ENCODE measurements at regions not wholly inside any gene's neighbourhood (a gene's known extent, or its start where the extent isn't known, plus 50 kb on each side); places are given as distances from the start of the nearest gene placed in this dataset.

DNA sequence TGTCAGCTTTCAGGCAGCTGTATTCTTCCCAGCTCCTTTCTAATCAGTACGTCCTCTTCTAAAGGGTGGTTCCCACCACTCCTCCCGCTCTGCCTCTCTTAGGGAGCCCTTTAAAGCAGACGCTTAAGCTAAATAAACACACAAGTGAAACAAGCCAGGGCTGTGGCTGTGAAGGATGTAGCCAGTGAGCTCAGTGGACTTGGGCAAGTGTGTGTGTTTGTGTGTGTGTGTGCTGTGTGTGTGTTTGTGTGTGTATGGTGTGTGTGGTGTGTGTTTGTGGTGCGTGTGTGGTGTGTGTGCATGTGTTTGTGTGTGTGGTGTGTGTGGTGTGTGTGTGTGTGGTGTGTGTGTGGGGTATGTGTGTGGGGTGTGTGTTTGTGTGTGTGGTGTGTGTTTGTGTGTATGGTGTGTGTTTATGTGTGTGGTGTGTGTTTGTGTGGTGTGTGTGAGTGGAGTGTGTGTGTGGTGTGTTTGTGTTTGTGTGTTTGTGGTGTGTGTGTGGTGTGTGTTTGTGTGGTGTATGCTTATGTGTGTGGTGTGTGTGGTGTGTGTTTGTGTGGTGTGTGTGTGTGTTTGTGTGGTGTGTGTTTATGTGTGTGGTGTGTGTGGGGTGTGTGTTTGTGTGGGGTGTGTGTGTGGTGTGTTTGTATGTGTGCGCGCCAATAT lies 283.3 kb downstream of the PTTG2 start (continued):
- TF ChIP-seq, protein P1, sequence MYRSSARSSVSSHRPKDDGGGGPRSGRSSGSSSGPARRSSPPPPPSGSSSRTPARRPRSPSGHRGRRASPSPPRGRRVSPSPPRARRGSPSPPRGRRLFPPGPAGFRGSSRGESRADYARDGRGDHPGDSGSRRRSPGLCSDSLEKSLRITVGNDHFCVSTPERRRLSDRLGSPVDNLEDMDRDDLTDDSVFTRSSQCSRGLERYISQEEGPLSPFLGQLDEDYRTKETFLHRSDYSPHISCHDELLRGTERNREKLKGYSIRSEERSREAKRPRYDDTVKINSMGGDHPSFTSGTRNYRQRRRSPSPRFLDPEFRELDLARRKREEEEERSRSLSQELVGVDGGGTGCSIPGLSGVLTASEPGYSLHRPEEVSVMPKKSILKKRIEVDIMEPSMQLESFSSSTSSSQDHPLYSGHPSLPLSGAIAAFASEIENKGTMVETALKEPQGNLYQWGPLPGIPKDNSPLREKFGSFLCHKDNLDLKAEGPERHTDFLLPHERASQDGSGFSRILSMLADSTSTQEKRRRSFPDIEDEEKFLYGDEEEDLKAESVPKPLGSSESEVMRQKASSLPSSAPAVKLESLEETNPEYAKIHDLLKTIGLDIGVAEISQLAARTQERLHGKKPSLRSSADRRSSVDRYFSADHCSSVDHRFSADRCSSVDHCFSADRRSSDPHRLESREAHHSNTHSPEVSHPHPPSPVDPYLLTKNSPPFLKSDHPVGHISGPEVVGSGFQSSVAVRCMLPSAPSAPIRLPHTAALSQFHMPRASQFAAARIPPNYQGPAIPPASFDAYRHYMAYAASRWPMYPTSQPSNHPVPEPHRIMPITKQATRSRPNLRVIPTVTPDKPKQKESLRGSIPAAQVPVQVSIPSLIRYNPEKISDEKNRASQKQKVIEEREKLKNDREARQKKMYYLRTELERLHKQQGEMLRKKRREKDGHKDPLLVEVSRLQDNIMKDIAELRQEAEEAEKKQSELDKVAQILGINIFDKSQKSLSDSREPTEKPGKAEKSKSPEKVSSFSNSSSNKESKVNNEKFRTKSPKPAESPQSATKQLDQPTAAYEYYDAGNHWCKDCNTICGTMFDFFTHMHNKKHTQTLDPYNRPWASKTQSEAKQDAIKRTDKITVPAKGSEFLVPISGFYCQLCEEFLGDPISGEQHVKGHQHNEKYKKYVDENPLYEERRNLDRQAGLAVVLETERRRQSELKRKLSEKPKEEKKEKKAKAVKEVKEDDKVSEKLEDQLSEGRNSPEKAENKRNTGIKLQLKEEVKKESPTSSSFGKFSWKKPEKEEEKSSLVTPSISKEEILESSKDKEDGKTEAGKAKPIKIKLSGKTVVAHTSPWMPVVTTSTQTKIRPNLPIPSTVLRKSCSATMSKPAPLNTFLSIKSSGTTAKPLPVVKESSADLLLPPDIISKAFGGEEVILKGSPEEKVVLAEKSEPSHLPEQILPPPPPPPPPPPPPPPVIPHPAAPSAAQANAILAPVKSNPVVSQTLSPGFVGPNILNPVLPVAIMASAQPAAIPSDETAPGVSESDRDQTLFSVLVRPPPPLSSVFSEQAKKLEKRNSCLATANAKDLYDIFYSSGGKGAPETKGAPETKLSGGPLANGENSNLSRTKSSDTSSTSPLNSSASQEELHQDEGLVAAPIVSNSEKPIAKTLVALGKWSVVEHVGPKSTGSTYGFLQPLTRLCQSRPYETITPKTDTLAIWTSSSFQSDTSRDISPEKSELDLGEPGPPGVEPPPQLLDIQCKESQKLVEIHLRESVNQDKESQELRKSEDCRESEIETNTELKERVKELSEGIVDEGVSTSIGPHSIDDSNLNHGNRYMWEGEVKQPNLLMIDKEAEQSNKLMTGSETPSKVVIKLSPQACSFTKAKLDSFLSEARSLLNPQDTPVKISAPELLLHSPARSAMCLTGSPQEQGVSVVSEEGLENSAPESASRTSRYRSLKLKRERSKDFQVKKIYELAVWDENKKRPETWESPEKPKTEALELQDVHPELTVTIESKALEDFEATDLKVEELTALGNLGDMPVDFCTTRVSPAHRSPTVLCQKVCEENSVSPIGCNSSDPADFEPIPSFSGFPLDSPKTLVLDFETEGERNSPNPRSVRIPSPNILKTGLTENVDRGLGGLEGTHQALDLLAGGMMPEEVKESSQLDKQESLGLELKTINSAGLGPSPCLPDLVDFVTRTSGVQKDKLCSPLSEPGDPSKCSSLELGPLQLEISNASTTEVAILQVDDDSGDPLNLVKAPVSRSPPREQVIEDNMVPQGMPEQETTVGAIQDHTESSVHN (IDR thresholded peaks at IDR 0.05; ENCODE audit: borderline replicate concordance in 1 of 2, low read depth in 1 of 2), result peak in 1 of 2 experiments; percentile 16; a peak in 1 of 4 replicates
- TF ChIP-seq ZBED1 (IDR thresholded peaks at IDR 0.05) (no peak), HLTF (IDR thresholded peaks at IDR 0.05) (peak; percentile 95), ZNF316 (IDR thresholded peaks at IDR 0.05) (no peak), GABPB2 (CRISPR knock-in tag; conservative IDR thresholded peaks at IDR 0.05) (peak; percentile 25; the same call in 1 of the 2 replicates), TCF7 (IDR thresholded peaks at IDR 0.05; ENCODE audit: borderline replicate concordance) (no peak), ZNF561 (CRISPR knock-in tag; conservative IDR thresholded peaks at IDR 0.05) (no peak), DPF2 (IDR thresholded peaks at IDR 0.05) (no peak; the same call in 1 of the 2 replicates), HDAC3 (IDR thresholded peaks at IDR 0.05; ENCODE audit: borderline replicate concordance, partially characterized antibody) (no peak), GTF2F1 (IDR thresholded peaks at IDR 0.05; ENCODE audit: low read depth, low read length) (no peak), ZNF384 (IDR thresholded peaks at IDR 0.05; ENCODE audit: low read depth, low read length) (no peak), RNF2 (IDR thresholded peaks at IDR 0.05) (no peak), HIVEP1 (CRISPR knock-in tag; IDR thresholded peaks at IDR 0.05) (no peak), RBM22 (IDR thresholded peaks at IDR 0.05; ENCODE audit: low read depth, low read length, poor library complexity, severe bottlenecking) (no peak), COPS2 (conservative IDR thresholded peaks at IDR 0.05) (no peak)
- TF ChIP-seq, protein P2, sequence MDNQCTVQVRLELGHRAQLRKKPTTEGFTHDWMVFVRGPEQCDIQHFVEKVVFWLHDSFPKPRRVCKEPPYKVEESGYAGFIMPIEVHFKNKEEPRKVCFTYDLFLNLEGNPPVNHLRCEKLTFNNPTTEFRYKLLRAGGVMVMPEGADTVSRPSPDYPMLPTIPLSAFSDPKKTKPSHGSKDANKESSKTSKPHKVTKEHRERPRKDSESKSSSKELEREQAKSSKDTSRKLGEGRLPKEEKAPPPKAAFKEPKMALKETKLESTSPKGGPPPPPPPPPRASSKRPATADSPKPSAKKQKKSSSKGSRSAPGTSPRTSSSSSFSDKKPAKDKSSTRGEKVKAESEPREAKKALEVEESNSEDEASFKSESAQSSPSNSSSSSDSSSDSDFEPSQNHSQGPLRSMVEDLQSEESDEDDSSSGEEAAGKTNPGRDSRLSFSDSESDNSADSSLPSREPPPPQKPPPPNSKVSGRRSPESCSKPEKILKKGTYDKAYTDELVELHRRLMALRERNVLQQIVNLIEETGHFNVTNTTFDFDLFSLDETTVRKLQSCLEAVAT (IDR thresholded peaks at IDR 0.05), result peak; percentile 90 to 91
- TF ChIP-seq, protein P3, sequence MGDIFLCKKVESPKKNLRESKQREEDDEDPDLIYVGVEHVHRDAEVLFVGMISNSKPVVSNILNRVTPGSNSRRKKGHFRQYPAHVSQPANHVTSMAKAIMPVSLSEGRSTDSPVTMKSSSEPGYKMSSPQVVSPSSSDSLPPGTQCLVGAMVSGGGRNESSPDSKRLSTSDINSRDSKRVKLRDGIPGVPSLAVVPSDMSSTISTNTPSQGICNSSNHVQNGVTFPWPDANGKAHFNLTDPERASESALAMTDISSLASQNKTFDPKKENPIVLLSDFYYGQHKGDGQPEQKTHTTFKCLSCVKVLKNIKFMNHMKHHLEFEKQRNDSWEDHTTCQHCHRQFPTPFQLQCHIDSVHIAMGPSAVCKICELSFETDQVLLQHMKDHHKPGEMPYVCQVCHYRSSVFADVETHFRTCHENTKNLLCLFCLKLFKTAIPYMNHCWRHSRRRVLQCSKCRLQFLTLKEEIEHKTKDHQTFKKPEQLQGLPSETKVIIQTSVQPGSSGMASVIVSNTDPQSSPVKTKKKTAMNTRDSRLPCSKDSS (IDR thresholded peaks at IDR 0.05; ENCODE audit: low read depth, partially characterized antibody), result peak; percentile 79
- TF ChIP-seq, protein P4, sequence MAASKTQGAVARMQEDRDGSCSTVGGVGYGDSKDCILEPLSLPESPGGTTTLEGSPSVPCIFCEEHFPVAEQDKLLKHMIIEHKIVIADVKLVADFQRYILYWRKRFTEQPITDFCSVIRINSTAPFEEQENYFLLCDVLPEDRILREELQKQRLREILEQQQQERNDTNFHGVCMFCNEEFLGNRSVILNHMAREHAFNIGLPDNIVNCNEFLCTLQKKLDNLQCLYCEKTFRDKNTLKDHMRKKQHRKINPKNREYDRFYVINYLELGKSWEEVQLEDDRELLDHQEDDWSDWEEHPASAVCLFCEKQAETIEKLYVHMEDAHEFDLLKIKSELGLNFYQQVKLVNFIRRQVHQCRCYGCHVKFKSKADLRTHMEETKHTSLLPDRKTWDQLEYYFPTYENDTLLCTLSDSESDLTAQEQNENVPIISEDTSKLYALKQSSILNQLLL (CRISPR knock-in tag; IDR thresholded peaks at IDR 0.05; ENCODE audit: borderline replicate concordance), result no peak

All from K562 (cell line).